ENCODE measurements at regions not wholly inside any gene's neighbourhood (a gene's known extent, or its start where the extent isn't known, plus 50 kb on each side); places are given as distances from the start of the nearest gene placed in this dataset.

GRCh38 chr12:24328261-24328660 lies 378.8 kb upstream of the SOX5 start:
- peaks cover 3% of the 10 kb centered on the region for H3K9me3 Mint-ChIP-seq (ENCODE audit: insufficient read depth)
- H3K27ac Mint-ChIP-seq: no peak overlapping the region
- H3K4me3 Mint-ChIP-seq: no peak overlapping the region
- no peaks in the 10 kb centered on the region for H3K4me1 Mint-ChIP-seq (ENCODE audit: low read depth)
- DNase-seq: no peak
- H3K27me3 Mint-ChIP-seq (ENCODE audit: low read depth): no peaks in the 10 kb centered on the region
- no peak for ATAC-seq
- ChIA-PET POLR2A (no interaction called here), CTCF (no interaction called here)
- H3K36me3 Mint-ChIP-seq (ENCODE audit: low read depth): no peaks in the 10 kb centered on the region

- Mint-ChIP-seq H3K9me3 (ENCODE audit: insufficient read depth) (peaks cover 3% of the 10 kb centered on the region), H3K27me3 (ENCODE audit: low read depth) (no peaks in the 10 kb centered on the region), H3K27ac (no peak overlapping the region), H3K36me3 (ENCODE audit: low read depth) (no peaks in the 10 kb centered on the region), H3K4me1 (ENCODE audit: low read depth) (no peaks in the 10 kb centered on the region), H3K4me3 (no peak overlapping the region)
- no peak for ATAC-seq
- CTCF ChIA-PET: no interaction called here
- POLR2A ChIA-PET: no interaction called here
- DNase-seq: no peak
Measured at GRCh38 chr12:24325331-24325730, 375.9 kb upstream of the SOX5 start.

GRCh38 chr12:24307716-24308335 lies 358.4 kb upstream of the SOX5 start:
- POLR2A ChIA-PET: no interaction called here
- CTCF ChIA-PET: no interaction called here

GRCh38 chr12:24307153-24307552 lies 357.7 kb upstream of the SOX5 start:
- ATAC-seq (no peak), DNase-seq (no peak)
- Mint-ChIP-seq H3K9me3 (ENCODE audit: insufficient read depth) (peaks cover 3% of the 10 kb centered on the region), H3K4me3 (no peak overlapping the region), H3K27ac (no peak overlapping the region), H3K36me3 (ENCODE audit: low read depth) (no peaks in the 10 kb centered on the region), H3K4me1 (ENCODE audit: low read depth) (no peaks in the 10 kb centered on the region), H3K27me3 (ENCODE audit: low read depth) (no peaks in the 10 kb centered on the region)
- ChIA-PET CTCF (no interaction called here), POLR2A (interaction anchor here (0.7 kb wide), 1 partner anchor 12 kb away, joined by 3 read pairs; no protein-coding TSS in a partner anchor)

More at GRCh38 chr12:24307716-24308335, 358.4 kb upstream of the SOX5 start:
- H3K4me1 Mint-ChIP-seq (ENCODE audit: low read depth): no peaks in the 10 kb centered on the region
- ATAC-seq (no peak), DNase-seq (no peak)
- peaks cover 3% of the 10 kb centered on the region for H3K9me3 Mint-ChIP-seq (ENCODE audit: insufficient read depth)
- no peaks in the 10 kb centered on the region for H3K27me3 Mint-ChIP-seq (ENCODE audit: low read depth)
- H3K36me3 Mint-ChIP-seq (ENCODE audit: low read depth): no peaks in the 10 kb centered on the region
- H3K27ac Mint-ChIP-seq: no peak overlapping the region
- H3K4me3 Mint-ChIP-seq: no peak overlapping the region

- ATAC-seq: no peak
Measured at GRCh38 chr12:24306001-24306400, 356.5 kb upstream of the SOX5 start.

GRCh38 chr12:24304285-24304684 lies 354.8 kb upstream of the SOX5 start:
- no peaks in the 10 kb centered on the region for H3K27me3 Mint-ChIP-seq (ENCODE audit: low read depth)
- H3K4me3 Mint-ChIP-seq: no peak overlapping the region
- H3K27ac Mint-ChIP-seq: no peak overlapping the region
- ChIA-PET POLR2A (no interaction called here), CTCF (no interaction called here)
- no peaks in the 10 kb centered on the region for H3K36me3 Mint-ChIP-seq (ENCODE audit: low read depth)
- no peaks in the 10 kb centered on the region for H3K4me1 Mint-ChIP-seq (ENCODE audit: low read depth)
- ATAC-seq: no peak
- peaks cover 3% of the 10 kb centered on the region for H3K9me3 Mint-ChIP-seq (ENCODE audit: insufficient read depth)
- DNase-seq: no peak

More at GRCh38 chr12:24306001-24306400, 356.5 kb upstream of the SOX5 start:
- DNase-seq: no peak
- H3K4me3 Mint-ChIP-seq: no peak overlapping the region
- no peaks in the 10 kb centered on the region for H3K4me1 Mint-ChIP-seq (ENCODE audit: low read depth)
- ChIA-PET POLR2A (no interaction called here), CTCF (no interaction called here)
- H3K27ac Mint-ChIP-seq: no peak overlapping the region
- H3K36me3 Mint-ChIP-seq (ENCODE audit: low read depth): no peaks in the 10 kb centered on the region
- H3K9me3 Mint-ChIP-seq (ENCODE audit: insufficient read depth): peaks cover 3% of the 10 kb centered on the region
- no peaks in the 10 kb centered on the region for H3K27me3 Mint-ChIP-seq (ENCODE audit: low read depth)

GRCh38 chr12:24302708-24303107 lies 353.2 kb upstream of the SOX5 start:
- no peak overlapping the region for H3K4me3 Mint-ChIP-seq
- no peaks in the 10 kb centered on the region for H3K27me3 Mint-ChIP-seq (ENCODE audit: low read depth)
- no peaks in the 10 kb centered on the region for H3K36me3 Mint-ChIP-seq (ENCODE audit: low read depth)
- H3K4me1 Mint-ChIP-seq (ENCODE audit: low read depth): no peaks in the 10 kb centered on the region
- ATAC-seq (no peak), DNase-seq (no peak)
- POLR2A ChIA-PET: no interaction called here
- peaks cover 3% of the 10 kb centered on the region for H3K9me3 Mint-ChIP-seq (ENCODE audit: insufficient read depth)
- no peak overlapping the region for H3K27ac Mint-ChIP-seq
- CTCF ChIA-PET: no interaction called here

GRCh38 chr12:24297516-24297915 lies 348.0 kb upstream of the SOX5 start:
- ATAC-seq: no peak
- ChIA-PET POLR2A (no interaction called here), CTCF (no interaction called here)
- DNase-seq: no peak
- Mint-ChIP-seq H3K4me1 (ENCODE audit: low read depth) (no peaks in the 10 kb centered on the region), H3K4me3 (no peak overlapping the region), H3K27ac (no peak overlapping the region), H3K9me3 (ENCODE audit: insufficient read depth) (no peaks in the 10 kb centered on the region), H3K27me3 (ENCODE audit: low read depth) (no peaks in the 10 kb centered on the region), H3K36me3 (ENCODE audit: low read depth) (no peaks in the 10 kb centered on the region)

- H3K27me3 Mint-ChIP-seq (ENCODE audit: low read depth): no peaks in the 10 kb centered on the region
- ChIA-PET CTCF (no interaction called here), POLR2A (no interaction called here)
- H3K9me3 Mint-ChIP-seq (ENCODE audit: insufficient read depth): no peaks in the 10 kb centered on the region
- ATAC-seq (no peak), DNase-seq (no peak)
- no peaks in the 10 kb centered on the region for H3K36me3 Mint-ChIP-seq (ENCODE audit: low read depth)
- no peaks in the 10 kb centered on the region for H3K4me1 Mint-ChIP-seq (ENCODE audit: low read depth)
- no peak overlapping the region for H3K27ac Mint-ChIP-seq
- no peak overlapping the region for H3K4me3 Mint-ChIP-seq
Measured at GRCh38 chr12:24293549-24293948, 344.1 kb upstream of the SOX5 start.

GRCh38 chr12:24287963-24288362 lies 338.5 kb upstream of the SOX5 start:
- ChIA-PET POLR2A (no interaction called here), CTCF (no interaction called here)
- no peak overlapping the region for H3K27ac Mint-ChIP-seq
- no peak for ATAC-seq
- H3K4me1 Mint-ChIP-seq (ENCODE audit: low read depth): no peaks in the 10 kb centered on the region
- DNase-seq: no peak
- H3K27me3 Mint-ChIP-seq (ENCODE audit: low read depth): no peaks in the 10 kb centered on the region
- H3K36me3 Mint-ChIP-seq (ENCODE audit: low read depth): no peaks in the 10 kb centered on the region
- H3K9me3 Mint-ChIP-seq (ENCODE audit: insufficient read depth): no peaks in the 10 kb centered on the region
- H3K4me3 Mint-ChIP-seq: no peak overlapping the region

- DNase-seq: no peak
- Mint-ChIP-seq H3K4me3 (no peak overlapping the region), H3K27me3 (ENCODE audit: low read depth) (no peaks in the 10 kb centered on the region), H3K27ac (no peak overlapping the region), H3K9me3 (ENCODE audit: insufficient read depth) (no peaks in the 10 kb centered on the region), H3K4me1 (ENCODE audit: low read depth) (no peaks in the 10 kb centered on the region), H3K36me3 (ENCODE audit: low read depth) (no peaks in the 10 kb centered on the region)
- ChIA-PET POLR2A (no interaction called here), CTCF (no interaction called here)
- no peak for ATAC-seq
Measured at GRCh38 chr12:24285448-24285847, 336.0 kb upstream of the SOX5 start.

GRCh38 chr12:24281341-24281740 lies 331.9 kb upstream of the SOX5 start:
- no peak overlapping the region for H3K27ac Mint-ChIP-seq
- H3K4me3 Mint-ChIP-seq: no peak overlapping the region
- H3K27me3 Mint-ChIP-seq (ENCODE audit: low read depth): no peaks in the 10 kb centered on the region
- DNase-seq: no peak
- POLR2A ChIA-PET: no interaction called here
- no peaks in the 10 kb centered on the region for H3K4me1 Mint-ChIP-seq (ENCODE audit: low read depth)
- H3K9me3 Mint-ChIP-seq (ENCODE audit: insufficient read depth): no peaks in the 10 kb centered on the region
- no peak for ATAC-seq
- CTCF ChIA-PET: no interaction called here
- H3K36me3 Mint-ChIP-seq (ENCODE audit: low read depth): no peaks in the 10 kb centered on the region

- H3K27me3 Mint-ChIP-seq (ENCODE audit: low read depth): no peaks in the 10 kb centered on the region
- ChIA-PET POLR2A (no interaction called here), CTCF (no interaction called here)
- no peak overlapping the region for H3K27ac Mint-ChIP-seq
- no peaks in the 10 kb centered on the region for H3K4me1 Mint-ChIP-seq (ENCODE audit: low read depth)
- no peak for DNase-seq
- H3K9me3 Mint-ChIP-seq (ENCODE audit: insufficient read depth): no peaks in the 10 kb centered on the region
- H3K36me3 Mint-ChIP-seq (ENCODE audit: low read depth): no peaks in the 10 kb centered on the region
- no peak overlapping the region for H3K4me3 Mint-ChIP-seq
- no peak for ATAC-seq
Measured at GRCh38 chr12:24280056-24280842, 330.8 kb upstream of the SOX5 start.
